ENCODE measurements at regions not wholly inside any gene's neighbourhood (a gene's known extent, or its start where the extent isn't known, plus 50 kb on each side); places are given as distances from the start of the nearest gene placed in this dataset.

DNA sequence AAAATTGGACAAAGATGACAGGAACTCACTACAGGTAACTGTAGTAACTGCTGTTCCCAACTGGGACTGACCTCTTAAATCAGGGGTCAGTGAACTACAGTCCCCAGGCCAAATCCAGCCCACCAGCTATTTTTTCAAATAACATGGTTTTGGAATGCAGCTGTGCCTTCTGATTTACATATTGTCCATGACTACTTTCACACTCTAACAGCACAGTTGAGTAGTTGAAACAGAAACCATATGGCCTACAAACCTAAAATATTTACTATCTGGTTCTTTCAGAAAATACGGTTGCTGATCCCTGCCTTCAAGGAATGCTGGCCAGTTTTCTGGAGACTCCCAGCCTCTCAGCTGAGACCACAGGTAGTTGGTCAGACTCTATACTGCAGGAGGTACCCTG lies 161.5 kb upstream of the PRNP start:
- TF ChIP-seq, protein P1, sequence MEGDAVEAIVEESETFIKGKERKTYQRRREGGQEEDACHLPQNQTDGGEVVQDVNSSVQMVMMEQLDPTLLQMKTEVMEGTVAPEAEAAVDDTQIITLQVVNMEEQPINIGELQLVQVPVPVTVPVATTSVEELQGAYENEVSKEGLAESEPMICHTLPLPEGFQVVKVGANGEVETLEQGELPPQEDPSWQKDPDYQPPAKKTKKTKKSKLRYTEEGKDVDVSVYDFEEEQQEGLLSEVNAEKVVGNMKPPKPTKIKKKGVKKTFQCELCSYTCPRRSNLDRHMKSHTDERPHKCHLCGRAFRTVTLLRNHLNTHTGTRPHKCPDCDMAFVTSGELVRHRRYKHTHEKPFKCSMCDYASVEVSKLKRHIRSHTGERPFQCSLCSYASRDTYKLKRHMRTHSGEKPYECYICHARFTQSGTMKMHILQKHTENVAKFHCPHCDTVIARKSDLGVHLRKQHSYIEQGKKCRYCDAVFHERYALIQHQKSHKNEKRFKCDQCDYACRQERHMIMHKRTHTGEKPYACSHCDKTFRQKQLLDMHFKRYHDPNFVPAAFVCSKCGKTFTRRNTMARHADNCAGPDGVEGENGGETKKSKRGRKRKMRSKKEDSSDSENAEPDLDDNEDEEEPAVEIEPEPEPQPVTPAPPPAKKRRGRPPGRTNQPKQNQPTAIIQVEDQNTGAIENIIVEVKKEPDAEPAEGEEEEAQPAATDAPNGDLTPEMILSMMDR (IDR thresholded peaks at IDR 0.05; ENCODE audit: borderline replicate concordance, extremely low read depth, low read length, poor library complexity, severe bottlenecking): no peak
- TF ChIP-seq EZH2 (IDR thresholded peaks at IDR 0.05; ENCODE audit: borderline replicate concordance, low read depth, low read length, severe bottlenecking): no peak

All from DND-41 (cell line).